GM23338 (cell line): ENCODE measurements at regions not wholly inside any gene's neighbourhood (a gene's known extent, or its start where the extent isn't known, plus 50 kb on each side); places are given as distances from the start of the nearest gene placed in this dataset.
A peak's percentile ranks its signal among the peaks of the same experiment; 100 is the strongest.

Experiments used
- ATAC-seq: fragments of 200-7000 bp; cut with Tn5 transposase; 3 replicates; pipeline ENCODE4 v1.9.1; 2020
- DNase-seq: peaks from one replicate; pipeline ENCODE4 v3.0.0-alpha.2; 2015; ENCODE audit warnings: low spot score
- H2AFZ ChIP-seq: fragments of 200-600 bp; sonication (generic); 2 replicates; pipeline ENCODE4 v1.8.0; 2016; ENCODE audit warnings: antibody characterized with exemption, mild to moderate bottlenecking, moderate library complexity
- H3F3A ChIP-seq: fragments of 200-600 bp; sonication (generic); replicated peaks from 2 replicates; pipeline ENCODE4 v1.8.0; 2017; ENCODE audit warnings: antibody characterized with exemption, mixed run types, low read depth
- H3K27ac ChIP-seq: fragments of 200-600 bp; sonication (generic); 2 replicates; pipeline ENCODE4 v1.6.1; 2016; ENCODE audit warnings: low read depth
- H3K27me3 ChIP-seq: fragments of 200-600 bp; sonication (generic); 2 replicates; pipeline ENCODE4 v1.8.0; 2016; ENCODE audit warnings: mild to moderate bottlenecking, mixed run types, moderate library complexity; ENCODE audit not compliant: insufficient read depth
- H3K36me3 ChIP-seq: fragments of 200-600 bp; sonication (generic); 2 replicates; pipeline ENCODE4 v1.8.0; 2016; ENCODE audit warnings: mild to moderate bottlenecking; ENCODE audit not compliant: insufficient read depth
- H3K4me1 ChIP-seq: fragments of 200-600 bp; sonication (generic); 2 replicates; pipeline ENCODE4 v1.8.0; 2016; ENCODE audit warnings: mild to moderate bottlenecking, moderate library complexity; ENCODE audit not compliant: insufficient read depth
- H3K4me2 ChIP-seq: fragments of 200-600 bp; sonication (generic); 2 replicates; pipeline ENCODE4 v1.7.1; 2017; ENCODE audit warnings: mixed run types
- H3K4me3 ChIP-seq: fragments of 200-600 bp; sonication (generic); 2 replicates; pipeline ENCODE4 v1.6.1; 2016; ENCODE audit warnings: mixed run types
- H3K79me2 ChIP-seq: fragments of 200-600 bp; sonication (generic); replicated peaks from 2 replicates; pipeline ENCODE4 v1.8.0; 2017; ENCODE audit warnings: mild to moderate bottlenecking; ENCODE audit not compliant: insufficient read depth
- H3K9me2 ChIP-seq: fragments of 200-600 bp; sonication (generic); 2 replicates; pipeline ENCODE4 v1.8.0; 2017; ENCODE audit not compliant: insufficient read depth
- H4K20me1 ChIP-seq: fragments of 200-600 bp; sonication (generic); replicated peaks from 2 replicates; pipeline ENCODE4 v1.8.0; 2017; ENCODE audit warnings: mild to moderate bottlenecking; ENCODE audit not compliant: insufficient read depth
- H3K27ac Mint-ChIP-seq: 2 replicates; pipeline ENCODE4 v1.8.0; 2020; ENCODE audit warnings: inconsistent platforms, mild to moderate bottlenecking, moderate library complexity, mixed read lengths
- H3K27me3 Mint-ChIP-seq: 3 replicates; pipeline ENCODE4 v1.8.0; 2022; ENCODE audit warnings: low read depth, mild to moderate bottlenecking, moderate library complexity, mixed read lengths, inconsistent platforms; ENCODE audit not compliant: insufficient read depth, poor library complexity
- H3K36me3 Mint-ChIP-seq: 3 replicates; pipeline ENCODE4 v1.8.0; 2021; ENCODE audit warnings: low read depth, mild to moderate bottlenecking, inconsistent platforms, moderate library complexity, mixed read lengths
- H3K4me1 Mint-ChIP-seq: 3 replicates; pipeline ENCODE4 v1.8.0; 2020; ENCODE audit warnings: mild to moderate bottlenecking, inconsistent platforms, mixed read lengths
- H3K4me3 Mint-ChIP-seq: 3 replicates; pipeline ENCODE4 v1.8.0; 2021; ENCODE audit warnings: moderate library complexity, mild to moderate bottlenecking, inconsistent platforms, mixed read lengths
- H3K9me3 Mint-ChIP-seq: 3 replicates; pipeline ENCODE4 v1.8.0; 2020; ENCODE audit warnings: moderate library complexity, mild to moderate bottlenecking, inconsistent platforms, mixed read lengths
- CREB1 ChIP-seq: fragments of 250-450 bp; sonication (Bioruptor Pico); IDR thresholded peaks from 2 replicates; pipeline ENCODE4 v1.5.0; 2020; ENCODE audit warnings: low read depth, mild to moderate bottlenecking, moderate library complexity
- CTCF ChIP-seq, 2 experiments: fragments of 200-600 bp in 1 of 2; sonication (generic) in 1 of 2; conservative IDR thresholded peaks; 2 replicates each; pipeline versions ENCODE4 v1.5.1 to v1.6.1; 2016 to 2017; ENCODE audit warnings: antibody characterized with exemption in 2 of 2, low read depth in 2 of 2, mild to moderate bottlenecking in 2 of 2, moderate library complexity in 1 of 2
- ETS1 ChIP-seq: IDR thresholded peaks from 2 replicates; pipeline ENCODE4 v1.6.1; 2016; ENCODE audit warnings: antibody characterized with exemption
- EZH2 ChIP-seq: fragments of 200-600 bp; sonication (generic); IDR thresholded peaks from one replicate; pipeline ENCODE4 v1.8.0; 2017; ENCODE audit warnings: antibody characterized with exemption, mild to moderate bottlenecking, low read depth; ENCODE audit not compliant: unreplicated experiment
- EZH2phosphoT487 ChIP-seq: fragments of 200-600 bp; sonication (generic); IDR thresholded peaks from one replicate; pipeline ENCODE4 v1.8.1; 2018; ENCODE audit warnings: antibody characterized with exemption; ENCODE audit not compliant: unreplicated experiment
- JUNB ChIP-seq: IDR thresholded peaks from one replicate; pipeline ENCODE4 v1.6.1; 2016; ENCODE audit warnings: antibody characterized with exemption; ENCODE audit not compliant: unreplicated experiment
- NANOG ChIP-seq: IDR thresholded peaks from 2 replicates; pipeline ENCODE4 v1.6.1; 2016; ENCODE audit warnings: antibody characterized with exemption, borderline replicate concordance
- POLR2AphosphoS5 ChIP-seq: IDR thresholded peaks from 2 replicates; pipeline ENCODE4 v1.6.1; 2016; ENCODE audit warnings: antibody characterized with exemption, low read depth
- STAT1 ChIP-seq: IDR thresholded peaks from one replicate; pipeline ENCODE4 v1.6.1; 2016; ENCODE audit warnings: antibody characterized with exemption; ENCODE audit not compliant: unreplicated experiment
- ZNF331 ChIP-seq: fragments of 250-450 bp; sonication (Bioruptor Pico); IDR thresholded peaks from 2 replicates; pipeline ENCODE4 v1.5.0; 2020; ENCODE audit warnings: low read depth, mild to moderate bottlenecking, moderate library complexity
- ZNF462 ChIP-seq: fragments of 250-450 bp; sonication (Bioruptor Pico); IDR thresholded peaks from 2 replicates; pipeline ENCODE4 v1.5.0; 2020; ENCODE audit warnings: mild to moderate bottlenecking, moderate library complexity

GRCh38 chr2:16115881-16116830 is 175.8 kb downstream of the MYCN start:
- H3K27me3 ChIP-seq = no peaks in the 10 kb centered on the region
- TF ChIP-seq ZNF331 (no peak), ETS1 (no peak), EZH2phosphoT487 (no peak), CTCF (conservative IDR thresholded peaks at IDR 0.05; ENCODE audit: low read depth in 2 of 2) (no peak), JUNB (no peak), NANOG (no peak), EZH2 (no peak), ZNF462 (CRISPR knock-in tag) (no peak), CREB1 (CRISPR knock-in tag) (no peak), STAT1 (no peak), POLR2AphosphoS5 (no peak)
- ATAC-seq = no peak
- no peak for DNase-seq
- H3K4me2 ChIP-seq = no peak overlapping the region
- H3K4me3 ChIP-seq = no peak overlapping the region
- no peak overlapping the region for H3K27ac ChIP-seq
- peak overlapping the region; percentile 66; the same call in 1 of the 2 replicates for H2AFZ ChIP-seq
- peaks cover 16% of the 10 kb centered on the region for H3K4me1 Mint-ChIP-seq
- H3K9me2 ChIP-seq = peaks cover 7% of the 10 kb centered on the region; the same call in 1 of the 2 replicates
- no peak overlapping the region for H3K27ac Mint-ChIP-seq
- H3K36me3 ChIP-seq = no peaks in the 10 kb centered on the region
- peaks cover 2% of the 10 kb centered on the region for H3K27me3 Mint-ChIP-seq
- H3K36me3 Mint-ChIP-seq = peaks cover 3% of the 10 kb centered on the region; the same call in 1 of the 3 replicates
- H3K9me3 Mint-ChIP-seq = no peaks in the 10 kb centered on the region; the same call in 1 of the 3 replicates
- no peaks in the 10 kb centered on the region; the same call in 1 of the 2 replicates for H3K4me1 ChIP-seq
- H3K79me2 ChIP-seq = no peaks in the 10 kb centered on the region
- no peak overlapping the region for H3K4me3 Mint-ChIP-seq
- H3F3A ChIP-seq = no peaks in the 10 kb centered on the region
- H4K20me1 ChIP-seq = no peaks in the 10 kb centered on the region
